Transverse colon (tissue), 4 donors: ENCODE measurements at regions not wholly inside any gene's neighbourhood (a gene's known extent, or its start where the extent isn't known, plus 50 kb on each side); places are given as distances from the start of the nearest gene placed in this dataset.

Experiments used
- CTCF ChIP-seq, 5 experiments: fragments of 200-600 bp in 3 of 5; fragments of 450-650 bp in 2 of 5; sonication (generic) in 3 of 5; IDR thresholded peaks; 1 replicate in 2 of 5; 2 replicates in 3 of 5; pipeline ENCODE4 v1.5.1; 2016 to 2017; ENCODE audit warnings: antibody characterized with exemption in 5 of 5, inconsistent platforms in 3 of 5, mild to moderate bottlenecking in 2 of 5, moderate library complexity in 1 of 5
- EP300 ChIP-seq: sonication (generic); formaldehyde crosslinking; IDR thresholded peaks from one replicate; pipeline ENCODE4 v1.6.1; 2017; ENCODE audit warnings: antibody characterized with exemption, low read depth
- POLR2A ChIP-seq: fragments of 450-650 bp; IDR thresholded peaks from one replicate; pipeline ENCODE4 v1.6.1; 2016; ENCODE audit warnings: antibody characterized with exemption, mild to moderate bottlenecking, moderate library complexity
- POLR2AphosphoS5 ChIP-seq, 3 donors: sonication (generic); formaldehyde crosslinking; IDR thresholded peaks; one replicate each; pipeline ENCODE4 v1.6.1; 2016; ENCODE audit warnings: antibody characterized with exemption in 3 of 3

DNA sequence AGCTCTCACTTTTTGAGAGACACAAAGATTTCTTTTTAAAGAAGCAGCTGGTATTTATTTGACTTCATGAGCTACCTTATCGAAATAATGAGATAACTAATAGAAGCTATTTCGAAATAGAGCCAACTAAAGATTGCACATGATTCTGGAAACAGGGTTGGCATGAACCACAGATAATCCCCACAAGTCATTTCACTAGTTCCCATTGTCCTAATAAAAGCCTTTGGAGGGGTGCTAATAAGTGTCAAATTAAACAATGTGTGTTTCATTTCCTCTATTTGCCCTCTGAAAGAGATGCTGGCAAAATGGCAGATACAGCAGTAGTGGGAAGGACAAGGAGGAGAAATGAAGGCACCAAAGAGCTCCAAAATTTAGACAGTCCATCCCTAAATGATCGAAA, 78.6 kb upstream of the RIPOR2 start:
- TF ChIP-seq CTCF (IDR thresholded peaks at IDR 0.05) (no peak), POLR2A (no peak), EP300 (no peak), POLR2AphosphoS5 (IDR thresholded peaks at IDR 0.05) (no peak)
